Transverse colon (tissue), 3 donors: ENCODE measurements at regions not wholly inside any gene's neighbourhood (a gene's known extent, or its start where the extent isn't known, plus 50 kb on each side); places are given as distances from the start of the nearest gene placed in this dataset.

Source experiments
- POLR2A ChIP-seq: fragments of 450-650 bp; IDR thresholded peaks from one replicate; pipeline ENCODE4 v1.6.1; 2016; ENCODE audit warnings: antibody characterized with exemption, mild to moderate bottlenecking, moderate library complexity
- TF ChIP-seq, protein P1 (sequence below), 5 experiments: fragments of 200-600 bp in 3 of 5; fragments of 450-650 bp in 2 of 5; sonication (generic) in 3 of 5; IDR thresholded peaks; 1 replicate in 2 of 5; 2 replicates in 3 of 5; pipeline ENCODE4 v1.5.1; 2016 to 2017; ENCODE audit warnings: antibody characterized with exemption in 5 of 5, inconsistent platforms in 3 of 5, mild to moderate bottlenecking in 2 of 5, moderate library complexity in 1 of 5

- TF ChIP-seq, protein P1, sequence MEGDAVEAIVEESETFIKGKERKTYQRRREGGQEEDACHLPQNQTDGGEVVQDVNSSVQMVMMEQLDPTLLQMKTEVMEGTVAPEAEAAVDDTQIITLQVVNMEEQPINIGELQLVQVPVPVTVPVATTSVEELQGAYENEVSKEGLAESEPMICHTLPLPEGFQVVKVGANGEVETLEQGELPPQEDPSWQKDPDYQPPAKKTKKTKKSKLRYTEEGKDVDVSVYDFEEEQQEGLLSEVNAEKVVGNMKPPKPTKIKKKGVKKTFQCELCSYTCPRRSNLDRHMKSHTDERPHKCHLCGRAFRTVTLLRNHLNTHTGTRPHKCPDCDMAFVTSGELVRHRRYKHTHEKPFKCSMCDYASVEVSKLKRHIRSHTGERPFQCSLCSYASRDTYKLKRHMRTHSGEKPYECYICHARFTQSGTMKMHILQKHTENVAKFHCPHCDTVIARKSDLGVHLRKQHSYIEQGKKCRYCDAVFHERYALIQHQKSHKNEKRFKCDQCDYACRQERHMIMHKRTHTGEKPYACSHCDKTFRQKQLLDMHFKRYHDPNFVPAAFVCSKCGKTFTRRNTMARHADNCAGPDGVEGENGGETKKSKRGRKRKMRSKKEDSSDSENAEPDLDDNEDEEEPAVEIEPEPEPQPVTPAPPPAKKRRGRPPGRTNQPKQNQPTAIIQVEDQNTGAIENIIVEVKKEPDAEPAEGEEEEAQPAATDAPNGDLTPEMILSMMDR (IDR thresholded peaks at IDR 0.05) = no peak
- no peak for TF ChIP-seq POLR2A
Observed at GRCh38 chr19:30136611-30137195, 194.7 kb downstream of the URI1 start.
